CD4-positive, alpha-beta memory T cell (primary cell): ENCODE measurements at regions not wholly inside any gene's neighbourhood (a gene's known extent, or its start where the extent isn't known, plus 50 kb on each side); places are given as distances from the start of the nearest gene placed in this dataset.
"Not testable (repeated sequence)": the region's sequence is repeated elsewhere in the genome, so short reads cannot be mapped to it uniquely, and the experiment has no call there.

ENCODE experiments used
- CTCF ChIA-PET: fragments of 350-600 bp; sonication (Branson Sonifier 250); formaldehyde crosslinking; loops from one replicate; lab custom pipeline; 2021; ENCODE audit warnings: inconsistent platforms; ENCODE audit not compliant: partially characterized antibody; lab: Charles Lee
- POLR2A ChIA-PET: fragments of 350-600 bp; sonication (Branson Sonifier 250); formaldehyde crosslinking; loops from one replicate; lab custom pipeline; 2021; ENCODE audit not compliant: partially characterized antibody; lab: Charles Lee
- DNase-seq, 5 donors: peaks; one replicate each; pipeline versions ENCODE4 v3.0.0 to v3.0.0-alpha.2; 2020 to 2022; ENCODE audit warnings: mixed read lengths in 1 of 5
- H3K27ac ChIP-seq: one replicate; pipeline ENCODE4 v1.7.0; 2013; ENCODE audit warnings: low read depth, low read length
- H3K27me3 ChIP-seq: 2 replicates; pipeline ENCODE4 v1.7.0; 2013; ENCODE audit warnings: mild to moderate bottlenecking, low read length, moderate library complexity; ENCODE audit not compliant: insufficient read depth
- H3K36me3 ChIP-seq: 2 replicates; pipeline ENCODE4 v1.7.0; 2013; ENCODE audit warnings: mild to moderate bottlenecking, low read length, moderate library complexity; ENCODE audit not compliant: insufficient read depth
- H3K4me1 ChIP-seq: 2 replicates; pipeline ENCODE4 v1.7.0; 2013; ENCODE audit warnings: mild to moderate bottlenecking, low read length, moderate library complexity; ENCODE audit not compliant: insufficient read depth
- H3K4me3 ChIP-seq, 2 donors: one replicate each; pipeline ENCODE4 v1.7.0; 2013; ENCODE audit warnings: low read length in 2 of 2, mild to moderate bottlenecking in 1 of 2
- H3K9me3 ChIP-seq, 2 donors: one replicate each; pipeline ENCODE4 v1.7.0; 2013; ENCODE audit warnings: low read length in 2 of 2, control low read depth in 1 of 2; ENCODE audit not compliant: control insufficient read depth in 1 of 2
- H3K27ac Mint-ChIP-seq, 7 donors: one replicate each; pipeline ENCODE4 v1.8.0; 2020 to 2021; ENCODE audit warnings: mixed read lengths in 7 of 7, mild to moderate bottlenecking in 6 of 7, inconsistent platforms in 3 of 7, moderate library complexity in 3 of 7
- H3K27me3 Mint-ChIP-seq, 2 donors: one replicate each; pipeline ENCODE4 v1.8.0; 2020 to 2021; ENCODE audit warnings: mixed read lengths in 2 of 2
- H3K36me3 Mint-ChIP-seq, 2 donors: one replicate each; pipeline ENCODE4 v1.8.0; 2020 to 2021; ENCODE audit warnings: mixed read lengths in 2 of 2, inconsistent platforms in 1 of 2, mild to moderate bottlenecking in 1 of 2
- H3K4me1 Mint-ChIP-seq, 4 donors: one replicate each; pipeline ENCODE4 v1.8.0; 2020 to 2021; ENCODE audit warnings: mixed read lengths in 4 of 4, mild to moderate bottlenecking in 1 of 4
- H3K4me3 Mint-ChIP-seq, 8 donors: one replicate each; pipeline ENCODE4 v1.8.0; 2020 to 2021; ENCODE audit warnings: mixed read lengths in 8 of 8, mild to moderate bottlenecking in 7 of 8, moderate library complexity in 6 of 8, inconsistent platforms in 3 of 8
- H3K9me3 Mint-ChIP-seq, 8 donors: one replicate each; pipeline ENCODE4 v1.8.0; 2020 to 2021; ENCODE audit warnings: mixed read lengths in 8 of 8, mild to moderate bottlenecking in 5 of 8, inconsistent platforms in 3 of 8, moderate library complexity in 1 of 8
- intact Hi-C: fragments of 100-400 bp; cut with micrococcal nuclease; formaldehyde crosslinking; loops from one replicate; pipeline ENCODE4 v1.15.1; 2023

GRCh38 chr6:6875818-6876470 lies 231.8 kb upstream of the RREB1 start:
- no peak overlapping the region for H3K4me3 Mint-ChIP-seq
- peaks cover 1 to 4% of the 10 kb centered on the region in 2 donors for H3K27me3 Mint-ChIP-seq
- Histone ChIP-seq H3K27me3 (no peaks in the 10 kb centered on the region), H3K36me3 (no peaks in the 10 kb centered on the region), H3K9me3 (no peaks in the 10 kb centered on the region), H3K27ac (no peak overlapping the region), H3K4me3 (no peak overlapping the region), H3K4me1 (no peaks in the 10 kb centered on the region)
- peaks cover 0 to 1% (median 0%) of the 10 kb centered on the region in 4 donors for H3K4me1 Mint-ChIP-seq
- H3K36me3 Mint-ChIP-seq = no peaks in the 10 kb centered on the region
- DNase-seq = no peak
- intact Hi-C loops = no loop called here
- CTCF ChIA-PET = no interaction called here
- H3K27ac Mint-ChIP-seq = no peak overlapping the region
- POLR2A ChIA-PET = interaction anchor here (0.6 kb wide), 1 partner anchor 620 kb away, joined by 3 read pairs; no protein-coding TSS in a partner anchor
- no peaks in the 10 kb centered on the region for H3K9me3 Mint-ChIP-seq

GRCh38 chr6:6877792-6878191 lies 230.0 kb upstream of the RREB1 start:
- H3K9me3 Mint-ChIP-seq, DNase-seq, H3K27ac ChIP-seq, H3K4me3 ChIP-seq, H3K36me3 ChIP-seq, H3K36me3 Mint-ChIP-seq, intact Hi-C loops, H3K27ac Mint-ChIP-seq, POLR2A ChIA-PET, H3K4me1 ChIP-seq, H3K27me3 ChIP-seq, H3K9me3 ChIP-seq, H3K27me3 Mint-ChIP-seq, CTCF ChIA-PET, H3K4me1 Mint-ChIP-seq, H3K4me3 Mint-ChIP-seq: not testable (repeated sequence)

- Mint-ChIP-seq H3K27ac (no peak overlapping the region), H3K4me1 (peaks cover 0 to 1% (median 0%) of the 10 kb centered on the region in 4 donors), H3K36me3 (no peaks in the 10 kb centered on the region), H3K4me3 (no peak overlapping the region), H3K27me3 (peaks cover 1 to 4% of the 10 kb centered on the region in 2 donors), H3K9me3 (no peaks in the 10 kb centered on the region)
- Histone ChIP-seq H3K27me3 (no peaks in the 10 kb centered on the region), H3K36me3 (no peaks in the 10 kb centered on the region), H3K27ac (no peak overlapping the region), H3K9me3 (no peaks in the 10 kb centered on the region), H3K4me1 (no peaks in the 10 kb centered on the region), H3K4me3 (no peak overlapping the region)
- DNase-seq = no peak
- ChIA-PET CTCF (no interaction called here), POLR2A (no interaction called here)
- intact Hi-C loops = no loop called here
These were observed 228.7 kb upstream of the RREB1 start for GRCh38 chr6:6878887-6879585.

- H3K27me3 ChIP-seq, CTCF ChIA-PET, H3K36me3 ChIP-seq, H3K9me3 ChIP-seq, H3K27ac Mint-ChIP-seq, H3K4me3 Mint-ChIP-seq, H3K36me3 Mint-ChIP-seq, intact Hi-C loops, H3K9me3 Mint-ChIP-seq, H3K4me3 ChIP-seq, H3K4me1 ChIP-seq, POLR2A ChIA-PET, H3K27me3 Mint-ChIP-seq, H3K27ac ChIP-seq, DNase-seq, H3K4me1 Mint-ChIP-seq: not testable (repeated sequence)
These were observed 228.2 kb upstream of the RREB1 start for GRCh38 chr6:6879586-6879974.

GRCh38 chr6:6880745-6881437 lies 226.9 kb upstream of the RREB1 start:
- H3K27me3 Mint-ChIP-seq = peaks cover 1 to 2% of the 10 kb centered on the region in 2 donors
- no peak overlapping the region for H3K27ac ChIP-seq
- no peaks in the 10 kb centered on the region for H3K27me3 ChIP-seq
- H3K4me1 Mint-ChIP-seq = peaks cover 0 to 1% (median 0%) of the 10 kb centered on the region in 4 donors
- H3K9me3 ChIP-seq = no peaks in the 10 kb centered on the region
- H3K9me3 Mint-ChIP-seq = no peaks in the 10 kb centered on the region
- ChIA-PET POLR2A (no interaction called here), CTCF (no interaction called here)
- no peak overlapping the region for H3K4me3 ChIP-seq
- no peaks in the 10 kb centered on the region for H3K4me1 ChIP-seq
- no peaks in the 10 kb centered on the region for H3K36me3 ChIP-seq
- H3K36me3 Mint-ChIP-seq = no peaks in the 10 kb centered on the region
- no peak overlapping the region for H3K27ac Mint-ChIP-seq
- no peak for DNase-seq
- intact Hi-C loops = no loop called here
- H3K4me3 Mint-ChIP-seq = no peak overlapping the region

- intact Hi-C loops = no loop called here
- Histone ChIP-seq H3K4me1 (no peaks in the 10 kb centered on the region), H3K27ac (no peak overlapping the region), H3K27me3 (no peaks in the 10 kb centered on the region), H3K4me3 (no peak overlapping the region), H3K9me3 (no peaks in the 10 kb centered on the region), H3K36me3 (no peaks in the 10 kb centered on the region)
- no peaks in the 10 kb centered on the region for H3K36me3 Mint-ChIP-seq
- H3K27ac Mint-ChIP-seq = no peak overlapping the region
- POLR2A ChIA-PET = no interaction called here
- DNase-seq = no peak
- no peak overlapping the region for H3K4me3 Mint-ChIP-seq
- peaks cover 0 to 1% (median 0%) of the 10 kb centered on the region in 4 donors for H3K4me1 Mint-ChIP-seq
- H3K27me3 Mint-ChIP-seq = peaks cover 0 to 1% of the 10 kb centered on the region in 2 donors
- H3K9me3 Mint-ChIP-seq = no peaks in the 10 kb centered on the region
- CTCF ChIA-PET = no interaction called here
These were observed 226.1 kb upstream of the RREB1 start for GRCh38 chr6:6881438-6882225.

GRCh38 chr6:6882592-6882991 lies 225.2 kb upstream of the RREB1 start:
- Mint-ChIP-seq H3K4me3 (no peak overlapping the region), H3K4me1 (no peaks in the 10 kb centered on the region), H3K36me3 (no peaks in the 10 kb centered on the region), H3K27me3 (no peaks in the 10 kb centered on the region), H3K9me3 (no peaks in the 10 kb centered on the region), H3K27ac (no peak overlapping the region)
- H3K9me3 ChIP-seq = no peaks in the 10 kb centered on the region
- no peak overlapping the region for H3K4me3 ChIP-seq
- POLR2A ChIA-PET = no interaction called here
- no peaks in the 10 kb centered on the region for H3K4me1 ChIP-seq
- H3K27me3 ChIP-seq = no peaks in the 10 kb centered on the region
- intact Hi-C loops = no loop called here
- no peaks in the 10 kb centered on the region for H3K36me3 ChIP-seq
- DNase-seq = no peak
- no peak overlapping the region for H3K27ac ChIP-seq
- CTCF ChIA-PET = no interaction called here
